PC-3 (cell line): ENCODE measurements at regions not wholly inside any gene's neighbourhood (a gene's known extent, or its start where the extent isn't known, plus 50 kb on each side); places are given as distances from the start of the nearest gene placed in this dataset.

Source experiments
- ATAC-seq: fragments of 200-7000 bp; cut with Tn5 transposase; 2 replicates; pipeline ENCODE4 v1.9.1; 2020; ENCODE audit warnings: mild to moderate bottlenecking, moderate library complexity
- BruUV-seq: library from RNA; stranded (reverse); fragments of 400-500 nt; replicated peaks from 2 replicates; lab custom pipeline; 2021; lab: Mats Ljungman, UMichigan
- CTCF ChIA-PET: fragments of 300-600 bp; sonication (Branson Sonifier 250); formaldehyde crosslinking; loops from one replicate; lab custom pipeline; 2022; ENCODE audit warnings: antibody characterized with exemption; lab: Charles Lee
- POLR2A ChIA-PET: fragments of 300-600 bp; sonication (Branson Sonifier 250); formaldehyde crosslinking; loops from one replicate; lab custom pipeline; 2022; ENCODE audit warnings: antibody characterized with exemption; ENCODE audit not compliant: unreplicated experiment; lab: Charles Lee
- DNase-seq: peaks from one replicate; pipeline ENCODE4 v3.0.0-alpha.2; 2015
- H2AFZ ChIP-seq: fragments of 300-600 bp; sonication (generic); 2 replicates; pipeline ENCODE4 v1.6.0; 2016; ENCODE audit warnings: antibody characterized with exemption, low read length
- H3F3A ChIP-seq: fragments of 300-600 bp; sonication (generic); one replicate; pipeline ENCODE4 v1.6.0; 2017; ENCODE audit warnings: antibody characterized with exemption, low read length, control low read depth, mild to moderate bottlenecking; ENCODE audit not compliant: unreplicated experiment
- H3K27ac ChIP-seq: fragments of 300-600 bp; sonication (generic); 2 replicates; pipeline ENCODE4 v1.5.1; 2016; ENCODE audit warnings: mild to moderate bottlenecking, low read length
- H3K27me3 ChIP-seq: fragments of 300-600 bp; sonication (generic); 2 replicates; pipeline ENCODE4 v1.6.1; 2016; ENCODE audit warnings: low read length, mixed read lengths
- H3K36me3 ChIP-seq: fragments of 300-600 bp; sonication (generic); 2 replicates; pipeline ENCODE4 v1.6.1; 2016; ENCODE audit warnings: low read depth, mixed run types, low read length, mixed read lengths
- H3K4me1 ChIP-seq: fragments of 300-600 bp; sonication (generic); 2 replicates; pipeline ENCODE4 v1.5.1; 2016; ENCODE audit warnings: low read length; ENCODE audit not compliant: insufficient read depth
- H3K4me2 ChIP-seq: fragments of 300-600 bp; sonication (generic); 2 replicates; pipeline ENCODE4 v1.6.0; 2016; ENCODE audit warnings: low read length
- H3K4me3 ChIP-seq: fragments of 300-600 bp; sonication (generic); 2 replicates; pipeline ENCODE4 v1.5.1; 2016; ENCODE audit warnings: mild to moderate bottlenecking, low read length, mixed read lengths
- H3K79me2 ChIP-seq: fragments of 300-600 bp; sonication (generic); 2 replicates; pipeline ENCODE4 v1.6.1; 2017; ENCODE audit warnings: low read length, mixed read lengths
- H3K9ac ChIP-seq: fragments of 300-600 bp; sonication (generic); 2 replicates; pipeline ENCODE4 v1.6.0; 2016; ENCODE audit warnings: mild to moderate bottlenecking, low read length
- H3K9me2 ChIP-seq: fragments of 300-600 bp; sonication (generic); replicated peaks from 2 replicates; pipeline ENCODE4 v1.6.1; 2016; ENCODE audit warnings: mixed run types, low read length, mixed read lengths
- H3K9me3 ChIP-seq: fragments of 300-600 bp; sonication (generic); 2 replicates; pipeline ENCODE4 v1.6.1; 2016; ENCODE audit warnings: low read length, mixed read lengths
- H4K20me1 ChIP-seq: fragments of 300-600 bp; sonication (generic); 2 replicates; pipeline ENCODE4 v1.6.1; 2016; ENCODE audit warnings: low read length, mixed read lengths
- CTCF ChIP-seq: fragments of 300-600 bp; sonication (generic); conservative IDR thresholded peaks from 2 replicates; pipeline ENCODE4 v1.5.1; 2017; ENCODE audit warnings: antibody characterized with exemption, low read depth, mild to moderate bottlenecking, low read length
- EZH2 ChIP-seq: fragments of 300-600 bp; sonication (generic); IDR thresholded peaks from one replicate; pipeline ENCODE4 v1.6.1; 2017; ENCODE audit warnings: antibody characterized with exemption, mild to moderate bottlenecking, low read length; ENCODE audit not compliant: unreplicated experiment
- EZH2phosphoT487 ChIP-seq: fragments of 300-600 bp; sonication (generic); IDR thresholded peaks from 2 replicates; pipeline ENCODE4 v1.6.1; 2018; ENCODE audit warnings: mild to moderate bottlenecking, antibody characterized with exemption, low read length, borderline replicate concordance
- intact Hi-C: fragments of 100-400 bp; cut with micrococcal nuclease; formaldehyde crosslinking; loops from 2 replicates; pipeline ENCODE4 v1.9.0; 2023

DNA sequence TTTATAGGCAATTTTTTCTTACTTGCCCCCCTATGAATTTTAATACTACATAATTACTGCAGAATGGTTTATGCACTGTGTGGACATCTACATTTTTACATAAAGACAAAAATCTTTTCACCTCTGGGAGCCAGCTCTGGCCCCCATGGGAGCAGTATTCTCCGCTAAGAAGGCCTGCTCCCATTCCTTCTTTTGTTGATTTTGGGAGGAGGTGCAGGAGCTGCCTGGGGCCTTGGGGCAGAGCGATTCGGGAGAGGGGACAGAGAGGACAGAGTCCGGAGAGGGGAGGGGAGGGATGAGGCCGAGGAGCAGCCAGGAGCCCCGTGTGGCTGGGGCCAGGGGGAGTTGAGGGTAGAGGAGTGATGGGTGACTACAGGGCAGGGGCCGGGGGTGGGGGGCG lies 452.0 kb downstream of the PREX1 start:
- H3K9me3 ChIP-seq = no peaks in the 10 kb centered on the region
- CTCF ChIA-PET = interaction anchor here (0.7 kb wide), 1 partner anchor 87 kb away, joined by 3 read pairs; no protein-coding TSS in a partner anchor
- no TSS peak for BruUV-seq

DNA sequence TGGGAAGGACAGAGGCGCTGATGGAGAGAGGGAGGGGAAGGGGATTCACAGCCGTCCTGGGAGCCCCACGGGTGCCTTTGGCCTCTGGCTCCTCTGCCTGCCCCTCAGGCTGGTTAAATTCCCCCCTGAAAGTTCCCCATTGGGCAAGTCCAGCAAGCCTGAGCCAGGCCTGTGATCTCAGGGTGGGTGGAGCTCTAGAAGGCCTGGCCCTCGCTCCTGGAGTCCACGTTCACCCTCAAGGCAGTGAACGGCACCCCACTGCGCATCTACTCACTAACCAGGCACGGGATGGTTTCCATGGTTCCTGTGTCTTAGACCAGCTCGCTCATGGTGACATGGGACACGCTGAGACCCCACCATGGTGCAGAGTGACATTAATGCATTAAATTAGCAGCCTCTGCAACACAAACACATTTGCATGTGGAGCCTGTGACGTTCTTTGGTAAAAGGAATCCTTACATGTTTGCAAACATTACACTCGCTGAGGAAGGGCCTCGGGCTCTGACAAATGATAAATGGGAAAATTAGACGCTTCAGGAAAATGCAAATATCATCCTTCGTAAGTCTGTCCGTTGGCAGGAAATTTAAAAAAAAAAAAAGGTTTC lies 452.7 kb downstream of the PREX1 start:
- Histone ChIP-seq H3K79me2 (no peaks in the 10 kb centered on the region), H3K9me2 (no peaks in the 10 kb centered on the region), H3K4me3 (no peak overlapping the region), H3K4me1 (peaks cover 13% of the 10 kb centered on the region), H3F3A (no peaks in the 10 kb centered on the region), H3K9me3 (no peaks in the 10 kb centered on the region), H3K27ac (no peak overlapping the region), H3K27me3 (peaks cover 17% of the 10 kb centered on the region), H2AFZ (no peak overlapping the region), H3K36me3 (no peaks in the 10 kb centered on the region), H4K20me1 (no peaks in the 10 kb centered on the region), H3K4me2 (no peak overlapping the region), H3K9ac (no peak overlapping the region)
- ChIA-PET CTCF (interaction anchor here (0.7 kb wide), 1 partner anchor 88 kb away, joined by 3 read pairs; no protein-coding TSS in a partner anchor), POLR2A (no interaction called here)
- DNase-seq (no peak), ATAC-seq (no peak)
- BruUV-seq = no TSS peak
- TF ChIP-seq EZH2phosphoT487 (no peak), EZH2 (no peak), CTCF (no peak)
- intact Hi-C loops = no loop called here

More for the DNA sequence above, 452.0 kb downstream of the PREX1 start:
- H3K4me2 ChIP-seq = no peak overlapping the region
- H4K20me1 ChIP-seq = no peaks in the 10 kb centered on the region
- H2AFZ ChIP-seq = no peak overlapping the region
- POLR2A ChIA-PET = no interaction called here
- H3K9ac ChIP-seq = no peak overlapping the region
- no peak for DNase-seq
- H3K79me2 ChIP-seq = no peaks in the 10 kb centered on the region
- H3K27ac ChIP-seq = no peak overlapping the region
- no peaks in the 10 kb centered on the region for H3F3A ChIP-seq
- no peaks in the 10 kb centered on the region for H3K36me3 ChIP-seq
- peaks cover 13% of the 10 kb centered on the region for H3K4me1 ChIP-seq
- intact Hi-C loops = no loop called here
- TF ChIP-seq EZH2phosphoT487 = no peak
- no peak for TF ChIP-seq CTCF
- TF ChIP-seq EZH2 = no peak
- H3K9me2 ChIP-seq = no peaks in the 10 kb centered on the region
- H3K4me3 ChIP-seq = no peak overlapping the region
- peaks cover 17% of the 10 kb centered on the region for H3K27me3 ChIP-seq
- ATAC-seq = no peak
